HCT116 (cell line): ENCODE measurements at regions not wholly inside any gene's neighbourhood (a gene's known extent, or its start where the extent isn't known, plus 50 kb on each side); places are given as distances from the start of the nearest gene placed in this dataset.

Experiments
- ATAC-seq: fragments of 200-7000 bp; cut with Tn5 transposase; 2 replicates; pipeline ENCODE4 v1.9.1; 2020; ENCODE audit warnings: mild to moderate bottlenecking, moderate library complexity
- BruUV-seq: library from RNA; stranded (reverse); fragments of 400-500 nt; replicated peaks from 2 replicates; lab custom pipeline; 2021; lab: Mats Ljungman, UMichigan
- CTCF ChIA-PET: fragments of 300-600 bp; sonication (Branson Sonifier 250); formaldehyde crosslinking; loops from one replicate; lab custom pipeline; 2021; ENCODE audit warnings: antibody characterized with exemption; lab: Charles Lee
- POLR2A ChIA-PET: fragments of 300-600, 350-600 bp; sonication (Branson Sonifier 250); formaldehyde crosslinking; loops from one replicate; lab custom pipeline; 2021; ENCODE audit warnings: antibody characterized with exemption; lab: Charles Lee
- RAD21 ChIA-PET, 2 experiments: fragments of 300-600 bp; sonication (Branson Sonifier 250); formaldehyde crosslinking; loops; one replicate each; lab custom pipeline; 2023; ENCODE audit warnings: low total read pairs in 2 of 2; ENCODE audit not compliant: uncharacterized antibody in 2 of 2, unreplicated experiment in 2 of 2, low non-redundant PET in 1 of 2; lab: Charles Lee
- DNase-seq: peaks from one replicate; pipeline ENCODE4 v3.0.0-alpha.2; 2010; ENCODE audit warnings: low read depth, low spot score
- H2AFZ ChIP-seq: fragments of 200-600 bp; shearing (Covaris generic), sonication (generic); 2 replicates; pipeline ENCODE4 v1.6.1; 2017; ENCODE audit warnings: low read depth, mixed run types, mixed read lengths, antibody characterized with exemption, low read length; ENCODE audit not compliant: poor library complexity, severe bottlenecking
- H3K27ac ChIP-seq: 2 replicates; pipeline ENCODE4 v1.5.1; 2012; ENCODE audit warnings: low read depth, low read length
- H3K27me3 ChIP-seq: fragments of 200-600 bp; sonication (generic); 2 replicates; pipeline ENCODE4 v1.6.1; 2016; ENCODE audit warnings: mixed run types, low read length, mixed read lengths; ENCODE audit not compliant: insufficient read depth
- H3K36me3 ChIP-seq, 2 experiments: fragments of 200-500 bp in 1 of 2; fragments of 200-600 bp in 1 of 2; sonication (Bioruptor generic) in 1 of 2; sonication (generic) in 1 of 2; 2 replicates each; pipeline versions ENCODE4 v1.5.1 to v1.6.1; 2014 to 2016; ENCODE audit warnings: low read length in 2 of 2, inconsistent platforms in 1 of 2, mixed read lengths in 1 of 2, mixed run types in 1 of 2; ENCODE audit not compliant: insufficient read depth in 2 of 2, control insufficient read depth in 1 of 2
- H3K4me1 ChIP-seq, 2 experiments: fragments of 200-600 bp in 1 of 2; sonication (generic) in 1 of 2; 2 replicates each; pipeline versions ENCODE4 v1.5.1 to v1.6.1; 2012 to 2017; ENCODE audit warnings: low read length in 2 of 2, inconsistent platforms in 1 of 2, mild to moderate bottlenecking in 1 of 2, mixed read lengths in 1 of 2, mixed run types in 1 of 2, moderate library complexity in 1 of 2; ENCODE audit not compliant: insufficient read depth in 2 of 2, control insufficient read depth in 1 of 2
- H3K4me2 ChIP-seq: fragments of 200-600 bp; sonication (generic); 2 replicates; pipeline ENCODE4 v1.6.1; 2017; ENCODE audit warnings: mixed run types, low read length, mixed read lengths
- H3K4me3 ChIP-seq, 2 experiments: fragments of 200-600 bp in 1 of 2; sonication (generic) in 1 of 2; replicated peaks in 1 of 2; 2 replicates each; pipeline ENCODE4 v1.5.1; 2011 to 2016; ENCODE audit warnings: low read length in 2 of 2, control low read depth in 1 of 2, low read depth in 1 of 2, mild to moderate bottlenecking in 1 of 2, mixed read lengths in 1 of 2, mixed run types in 1 of 2
- H3K79me2 ChIP-seq: fragments of 200-600 bp; sonication (generic); 2 replicates; pipeline ENCODE4 v1.6.1; 2017; ENCODE audit warnings: mild to moderate bottlenecking, mixed run types, low read length, moderate library complexity, mixed read lengths; ENCODE audit not compliant: insufficient read depth
- H3K9ac ChIP-seq: fragments of 200-600 bp; sonication (generic); 2 replicates; pipeline ENCODE4 v1.6.1; 2016; ENCODE audit warnings: low read length, mixed read lengths
- H3K9me2 ChIP-seq: fragments of 200-600 bp; sonication (generic), shearing (Covaris generic); 2 replicates; pipeline ENCODE4 v1.6.1; 2017; ENCODE audit warnings: mixed run types, mild to moderate bottlenecking, moderate library complexity; ENCODE audit not compliant: insufficient read depth
- H3K9me3 ChIP-seq, 2 experiments: fragments of 200-500 bp in 1 of 2; fragments of 200-600 bp in 1 of 2; sonication (Bioruptor generic) in 1 of 2; sonication (generic) in 1 of 2; 2 replicates each; pipeline ENCODE4 v1.6.1; 2014 to 2017; ENCODE audit warnings: low read length in 2 of 2, mixed read lengths in 2 of 2, inconsistent platforms in 1 of 2, low read depth in 1 of 2, mild to moderate bottlenecking in 1 of 2, mixed run types in 1 of 2, moderate library complexity in 1 of 2; ENCODE audit not compliant: control insufficient read depth in 1 of 2, insufficient read depth in 1 of 2
- H4K20me1 ChIP-seq: fragments of 200-600 bp; sonication (generic), shearing (Covaris generic); 2 replicates; pipeline ENCODE4 v1.6.1; 2017; ENCODE audit warnings: mixed run types, mild to moderate bottlenecking, moderate library complexity; ENCODE audit not compliant: insufficient read depth
- ATF3 ChIP-seq: IDR thresholded peaks from 2 replicates; pipeline ENCODE4 v1.6.1; 2012
- CBX3 ChIP-seq: IDR thresholded peaks from 2 replicates; pipeline ENCODE4 v1.6.1; 2012; ENCODE audit warnings: low read depth
- CEBPB ChIP-seq: IDR thresholded peaks from 2 replicates; pipeline ENCODE4 v1.6.1; 2012; ENCODE audit warnings: low read depth
- EGR1 ChIP-seq: IDR thresholded peaks from 2 replicates; pipeline ENCODE4 v1.6.1; 2012; ENCODE audit warnings: low read depth
- ELF1 ChIP-seq: IDR thresholded peaks from 2 replicates; pipeline ENCODE4 v1.6.1; 2012; ENCODE audit warnings: low read depth, borderline replicate concordance
- EZH2 ChIP-seq: fragments of 200-600 bp; sonication (generic); IDR thresholded peaks from 2 replicates; pipeline ENCODE4 v1.6.1; 2017; ENCODE audit warnings: antibody characterized with exemption, mixed run types
- FOSL1 ChIP-seq: IDR thresholded peaks from 2 replicates; pipeline ENCODE4 v1.6.1; 2012; ENCODE audit warnings: low read depth
- JUND ChIP-seq: IDR thresholded peaks from 2 replicates; pipeline ENCODE4 v1.6.1; 2012
- MAX ChIP-seq: IDR thresholded peaks from 2 replicates; pipeline ENCODE4 v1.6.1; 2012
- POLR2AphosphoS5 ChIP-seq: IDR thresholded peaks from 2 replicates; pipeline ENCODE4 v1.6.1; 2011; ENCODE audit warnings: mild to moderate bottlenecking, low read depth, low read length, moderate library complexity
- RAD21 ChIP-seq: IDR thresholded peaks from 2 replicates; pipeline ENCODE4 v1.6.1; 2012; ENCODE audit warnings: low read depth, mild to moderate bottlenecking
- SIN3A ChIP-seq: IDR thresholded peaks from 2 replicates; pipeline ENCODE4 v1.6.1; 2012; ENCODE audit warnings: low read depth
- SRF ChIP-seq: IDR thresholded peaks from 2 replicates; pipeline ENCODE4 v1.6.1; 2012; ENCODE audit warnings: low read depth
- YY1 ChIP-seq: IDR thresholded peaks from 2 replicates; pipeline ENCODE4 v1.6.1; 2011; ENCODE audit warnings: low read length, low read depth, moderate library complexity, mild to moderate bottlenecking; ENCODE audit not compliant: insufficient replicate concordance; ENCODE audit errors: extremely low read depth
- ZNF274 ChIP-seq: fragments of 200-500 bp; sonication (Bioruptor generic); IDR thresholded peaks from 2 replicates; pipeline ENCODE4 v1.6.1; 2014; ENCODE audit warnings: mild to moderate bottlenecking, low read depth, low read length, inconsistent platforms
- intact Hi-C: fragments of 100-400 bp; cut with micrococcal nuclease; formaldehyde crosslinking; loops from 2 replicates; pipeline ENCODE4 v1.10.0; 2022
- TF ChIP-seq, protein P1 (sequence below): IDR thresholded peaks from 2 replicates; pipeline ENCODE4 v1.6.1; 2011; ENCODE audit warnings: mild to moderate bottlenecking, low read length, moderate library complexity; ENCODE audit not compliant: insufficient replicate concordance; ENCODE audit errors: extremely low read depth

GRCh38 chr6:145400508-145400907 lies 334.8 kb downstream of the EPM2A start:
- H3K9ac ChIP-seq = no peak overlapping the region
- ChIA-PET POLR2A (no interaction called here), CTCF (no interaction called here), RAD21 (no interaction called here)
- DNase-seq (no peak), ATAC-seq (no peak)
- H3K36me3 ChIP-seq = no peaks in the 10 kb centered on the region
- intact Hi-C loops = no loop called here
- H3K27ac ChIP-seq = no peak overlapping the region
- no peaks in the 10 kb centered on the region for H3K27me3 ChIP-seq
- no TSS peak for BruUV-seq
- no peaks in the 10 kb centered on the region for H3K79me2 ChIP-seq
- no peaks in the 10 kb centered on the region for H3K9me3 ChIP-seq
- no peaks in the 10 kb centered on the region for H3K4me1 ChIP-seq
- H2AFZ ChIP-seq = no peak overlapping the region
- no peak overlapping the region for H3K4me2 ChIP-seq
- no peak overlapping the region for H3K4me3 ChIP-seq
- TF ChIP-seq MAX (no peak), POLR2AphosphoS5 (no peak), ELF1 (no peak), SIN3A (no peak), ATF3 (no peak), RAD21 (no peak)
- TF ChIP-seq, protein P1, sequence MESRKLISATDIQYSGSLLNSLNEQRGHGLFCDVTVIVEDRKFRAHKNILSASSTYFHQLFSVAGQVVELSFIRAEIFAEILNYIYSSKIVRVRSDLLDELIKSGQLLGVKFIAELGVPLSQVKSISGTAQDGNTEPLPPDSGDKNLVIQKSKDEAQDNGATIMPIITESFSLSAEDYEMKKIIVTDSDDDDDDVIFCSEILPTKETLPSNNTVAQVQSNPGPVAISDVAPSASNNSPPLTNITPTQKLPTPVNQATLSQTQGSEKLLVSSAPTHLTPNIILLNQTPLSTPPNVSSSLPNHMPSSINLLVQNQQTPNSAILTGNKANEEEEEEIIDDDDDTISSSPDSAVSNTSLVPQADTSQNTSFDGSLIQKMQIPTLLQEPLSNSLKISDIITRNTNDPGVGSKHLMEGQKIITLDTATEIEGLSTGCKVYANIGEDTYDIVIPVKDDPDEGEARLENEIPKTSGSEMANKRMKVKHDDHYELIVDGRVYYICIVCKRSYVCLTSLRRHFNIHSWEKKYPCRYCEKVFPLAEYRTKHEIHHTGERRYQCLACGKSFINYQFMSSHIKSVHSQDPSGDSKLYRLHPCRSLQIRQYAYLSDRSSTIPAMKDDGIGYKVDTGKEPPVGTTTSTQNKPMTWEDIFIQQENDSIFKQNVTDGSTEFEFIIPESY = no peak
- H3K9me2 ChIP-seq = no peaks in the 10 kb centered on the region
- no peaks in the 10 kb centered on the region for H4K20me1 ChIP-seq

DNA sequence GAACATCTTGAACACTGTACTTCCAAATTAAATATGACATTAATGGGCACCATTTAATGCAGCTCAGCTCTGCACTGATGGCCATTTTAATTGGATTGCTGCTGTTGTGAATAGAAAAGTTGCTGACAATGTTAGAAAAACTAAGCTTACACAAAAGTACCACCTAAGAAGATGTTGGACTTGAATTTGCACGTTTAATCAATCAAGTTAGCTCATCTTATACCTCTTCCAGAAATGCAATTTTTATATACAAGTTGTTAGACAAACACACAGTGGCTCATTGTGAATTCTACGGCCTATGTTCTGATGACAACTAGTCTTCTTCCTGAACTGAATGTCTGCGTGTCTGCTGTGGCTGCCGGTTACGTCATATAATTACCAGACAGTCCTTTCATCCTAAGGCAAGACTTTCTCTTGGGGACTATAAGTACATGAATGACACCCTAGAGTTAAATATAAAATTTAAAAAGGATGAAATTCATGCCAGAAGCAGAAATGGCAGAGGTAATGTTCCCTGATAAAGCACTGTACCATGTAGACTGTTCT lies 330.2 kb downstream of the EPM2A start:
- Histone ChIP-seq H3K4me2 (no peak overlapping the region), H3K9me2 (no peaks in the 10 kb centered on the region; the same call in 1 of the 2 replicates), H3K79me2 (no peaks in the 10 kb centered on the region), H3K27ac (no peak overlapping the region), H3K36me3 (no peaks in the 10 kb centered on the region), H2AFZ (no peak overlapping the region), H3K9me3 (no peaks in the 10 kb centered on the region), H3K4me1 (no peaks in the 10 kb centered on the region), H3K27me3 (no peaks in the 10 kb centered on the region), H4K20me1 (no peaks in the 10 kb centered on the region), H3K4me3 (no peak overlapping the region), H3K9ac (no peak overlapping the region)
- BruUV-seq = no TSS peak
- ChIA-PET POLR2A (no interaction called here), CTCF (no interaction called here), RAD21 (no interaction called here)
- intact Hi-C loops = no loop called here
- no peak for DNase-seq
- ATAC-seq = no peak
- TF ChIP-seq ELF1 (no peak), FOSL1 (no peak), YY1 (no peak), POLR2AphosphoS5 (no peak), ATF3 (no peak), CEBPB (no peak), SRF (no peak), CBX3 (no peak), EGR1 (no peak), SIN3A (no peak), ZNF274 (no peak), EZH2 (no peak), JUND (no peak)
- TF ChIP-seq, protein P1 = no peak
